IMR-90 (cell line): ENCODE measurements at regions not wholly inside any gene's neighbourhood (a gene's known extent, or its start where the extent isn't known, plus 50 kb on each side); places are given as distances from the start of the nearest gene placed in this dataset.

ENCODE experiments used
- BHLHE40 ChIP-seq: fragments of 150-350 bp; IDR thresholded peaks from 2 replicates; pipeline ENCODE4 v1.6.1; 2016; ENCODE audit warnings: mild to moderate bottlenecking, low read depth, low read length
- CEBPB ChIP-seq: IDR thresholded peaks from 2 replicates; pipeline ENCODE4 v1.6.1; 2012; ENCODE audit warnings: low read depth, low read length, improper control_type of control experiment
- CTCF ChIP-seq: conservative IDR thresholded peaks from 2 replicates; pipeline ENCODE4 v1.5.1; 2012; ENCODE audit warnings: mild to moderate bottlenecking, low read depth, low read length, improper control_type of control experiment
- ELK1 ChIP-seq: fragments of 150-350 bp; IDR thresholded peaks from 2 replicates; pipeline ENCODE4 v1.6.1; 2016; ENCODE audit warnings: low read depth, mild to moderate bottlenecking, low read length, moderate library complexity, borderline replicate concordance
- MAFK ChIP-seq: IDR thresholded peaks from 2 replicates; pipeline ENCODE4 v1.6.1; 2012; ENCODE audit warnings: low read depth, low read length, improper control_type of control experiment
- MAZ ChIP-seq: IDR thresholded peaks from 2 replicates; pipeline ENCODE4 v1.6.1; 2012; ENCODE audit warnings: low read depth, mild to moderate bottlenecking, low read length, improper control_type of control experiment, moderate library complexity, borderline replicate concordance
- POLR2A ChIP-seq: IDR thresholded peaks from 2 replicates; pipeline ENCODE4 v1.6.1; 2012; ENCODE audit warnings: mild to moderate bottlenecking, low read depth, low read length
- RAD21 ChIP-seq: IDR thresholded peaks from 2 replicates; pipeline ENCODE4 v1.6.1; 2012; ENCODE audit warnings: low read length, improper control_type of control experiment
- RCOR1 ChIP-seq: IDR thresholded peaks from 2 replicates; pipeline ENCODE4 v1.6.1; 2012; ENCODE audit warnings: mild to moderate bottlenecking, low read length, improper control_type of control experiment; ENCODE audit not compliant: insufficient replicate concordance
- SMC3 ChIP-seq: fragments of 150-350 bp; IDR thresholded peaks from 2 replicates; pipeline ENCODE4 v1.6.1; 2016; ENCODE audit warnings: low read depth, mild to moderate bottlenecking, antibody characterized with exemption, low read length, moderate library complexity
- TF ChIP-seq, protein P1 (sequence below): fragments of 150-350 bp; IDR thresholded peaks from 2 replicates; pipeline ENCODE4 v1.6.1; 2017; ENCODE audit warnings: mild to moderate bottlenecking, antibody characterized with exemption, low read length, low read depth

DNA sequence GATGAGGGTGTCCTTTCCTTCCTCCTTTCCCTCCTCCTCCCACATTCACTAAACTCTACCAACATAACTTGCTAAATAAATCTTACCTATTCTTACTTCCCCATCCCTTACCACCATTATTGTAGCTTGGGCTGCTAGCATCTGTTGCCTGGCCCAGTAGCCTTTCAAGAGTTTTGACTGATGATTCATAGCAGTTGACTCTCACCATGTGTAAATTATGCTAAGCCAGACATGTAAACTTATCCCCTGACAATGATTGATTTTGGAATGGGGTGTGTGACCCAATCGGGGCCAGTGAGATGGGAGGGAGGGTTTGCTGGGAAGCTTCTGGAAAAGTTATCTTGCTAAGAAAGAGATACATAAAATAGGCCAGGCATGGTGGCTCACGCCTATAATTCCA lies 161.8 kb upstream of the SPRY4 start:
- TF ChIP-seq, protein P1, sequence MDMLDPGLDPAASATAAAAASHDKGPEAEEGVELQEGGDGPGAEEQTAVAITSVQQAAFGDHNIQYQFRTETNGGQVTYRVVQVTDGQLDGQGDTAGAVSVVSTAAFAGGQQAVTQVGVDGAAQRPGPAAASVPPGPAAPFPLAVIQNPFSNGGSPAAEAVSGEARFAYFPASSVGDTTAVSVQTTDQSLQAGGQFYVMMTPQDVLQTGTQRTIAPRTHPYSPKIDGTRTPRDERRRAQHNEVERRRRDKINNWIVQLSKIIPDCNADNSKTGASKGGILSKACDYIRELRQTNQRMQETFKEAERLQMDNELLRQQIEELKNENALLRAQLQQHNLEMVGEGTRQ: no peak
- TF ChIP-seq CTCF: no peak
- TF ChIP-seq MAZ: no peak
- no peak for TF ChIP-seq RAD21
- TF ChIP-seq ELK1: no peak
- TF ChIP-seq BHLHE40: no peak
- no peak for TF ChIP-seq POLR2A
- 0 out of 2 replicates have a peak, but pooled peaks have one; percentile 29 for TF ChIP-seq CEBPB
- no peak for TF ChIP-seq SMC3
- TF ChIP-seq RCOR1: no peak
- TF ChIP-seq MAFK: no peak
